Neural cell (in vitro differentiated cells): ENCODE measurements at regions not wholly inside any gene's neighbourhood (a gene's known extent, or its start where the extent isn't known, plus 50 kb on each side); places are given as distances from the start of the nearest gene placed in this dataset.

Source experiments
- CTCF ChIP-seq: fragments of 450-650 bp; IDR thresholded peaks from 2 replicates; pipeline ENCODE4 v1.5.1; 2014; ENCODE audit warnings: antibody characterized with exemption, mild to moderate bottlenecking, moderate library complexity; ENCODE audit not compliant: poor library complexity, severe bottlenecking
- EZH2 ChIP-seq: fragments of 200-600, 300-800 bp; shearing (Covaris generic), sonication (generic); IDR thresholded peaks from 2 replicates; pipeline ENCODE4 v1.6.1; 2014; ENCODE audit warnings: antibody characterized with exemption, low read length, borderline replicate concordance, mild to moderate bottlenecking; ENCODE audit not compliant: insufficient read depth, poor library complexity, severe bottlenecking
- MXI1 ChIP-seq: fragments of 450-650 bp; conservative IDR thresholded peaks from 2 replicates; pipeline ENCODE4 v1.6.1; 2014; ENCODE audit warnings: antibody characterized with exemption, mild to moderate bottlenecking; ENCODE audit not compliant: poor library complexity, severe bottlenecking
- POLR2AphosphoS5 ChIP-seq: IDR thresholded peaks from 2 replicates; pipeline ENCODE4 v1.6.1; 2012
- RAD21 ChIP-seq: fragments of 450-650 bp; conservative IDR thresholded peaks from 2 replicates; pipeline ENCODE4 v1.6.1; 2014; ENCODE audit warnings: antibody characterized with exemption, mild to moderate bottlenecking, moderate library complexity
- TAF1 ChIP-seq: IDR thresholded peaks from 2 replicates; pipeline ENCODE4 v1.6.1; 2012; ENCODE audit warnings: low read depth
- TF ChIP-seq, protein P1 (sequence below): IDR thresholded peaks from 2 replicates; pipeline ENCODE4 v1.6.1; 2012; ENCODE audit warnings: borderline replicate concordance

DNA sequence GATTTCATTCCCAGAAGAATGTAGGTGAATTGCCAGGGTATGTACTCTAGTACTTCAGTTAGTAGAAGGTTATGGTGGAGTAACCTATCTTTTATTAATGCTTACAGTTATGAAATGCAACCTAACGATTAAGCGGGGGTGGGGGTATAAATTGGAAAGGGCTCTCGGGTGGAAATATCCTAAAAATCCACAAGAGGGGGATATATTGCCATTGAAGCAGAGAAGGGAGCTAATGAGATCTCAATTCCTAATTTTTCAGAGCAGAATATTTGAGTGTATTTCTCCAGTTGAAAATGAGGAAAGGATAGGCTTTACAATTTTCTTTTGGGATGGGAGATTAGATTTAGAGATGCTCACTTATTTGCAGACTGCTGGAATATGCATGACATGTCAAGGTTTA, 90.8 kb downstream of the DNAJB9 start:
- TF ChIP-seq RAD21 (peak; percentile 61), CTCF (peak; percentile 60), EZH2 (no peak), TAF1 (no peak), POLR2AphosphoS5 (no peak), MXI1 (no peak)
- TF ChIP-seq, protein P1, sequence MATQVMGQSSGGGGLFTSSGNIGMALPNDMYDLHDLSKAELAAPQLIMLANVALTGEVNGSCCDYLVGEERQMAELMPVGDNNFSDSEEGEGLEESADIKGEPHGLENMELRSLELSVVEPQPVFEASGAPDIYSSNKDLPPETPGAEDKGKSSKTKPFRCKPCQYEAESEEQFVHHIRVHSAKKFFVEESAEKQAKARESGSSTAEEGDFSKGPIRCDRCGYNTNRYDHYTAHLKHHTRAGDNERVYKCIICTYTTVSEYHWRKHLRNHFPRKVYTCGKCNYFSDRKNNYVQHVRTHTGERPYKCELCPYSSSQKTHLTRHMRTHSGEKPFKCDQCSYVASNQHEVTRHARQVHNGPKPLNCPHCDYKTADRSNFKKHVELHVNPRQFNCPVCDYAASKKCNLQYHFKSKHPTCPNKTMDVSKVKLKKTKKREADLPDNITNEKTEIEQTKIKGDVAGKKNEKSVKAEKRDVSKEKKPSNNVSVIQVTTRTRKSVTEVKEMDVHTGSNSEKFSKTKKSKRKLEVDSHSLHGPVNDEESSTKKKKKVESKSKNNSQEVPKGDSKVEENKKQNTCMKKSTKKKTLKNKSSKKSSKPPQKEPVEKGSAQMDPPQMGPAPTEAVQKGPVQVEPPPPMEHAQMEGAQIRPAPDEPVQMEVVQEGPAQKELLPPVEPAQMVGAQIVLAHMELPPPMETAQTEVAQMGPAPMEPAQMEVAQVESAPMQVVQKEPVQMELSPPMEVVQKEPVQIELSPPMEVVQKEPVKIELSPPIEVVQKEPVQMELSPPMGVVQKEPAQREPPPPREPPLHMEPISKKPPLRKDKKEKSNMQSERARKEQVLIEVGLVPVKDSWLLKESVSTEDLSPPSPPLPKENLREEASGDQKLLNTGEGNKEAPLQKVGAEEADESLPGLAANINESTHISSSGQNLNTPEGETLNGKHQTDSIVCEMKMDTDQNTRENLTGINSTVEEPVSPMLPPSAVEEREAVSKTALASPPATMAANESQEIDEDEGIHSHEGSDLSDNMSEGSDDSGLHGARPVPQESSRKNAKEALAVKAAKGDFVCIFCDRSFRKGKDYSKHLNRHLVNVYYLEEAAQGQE = no peak
